ENCODE measurements at regions not wholly inside any gene's neighbourhood (a gene's known extent, or its start where the extent isn't known, plus 50 kb on each side); places are given as distances from the start of the nearest gene placed in this dataset.
"Not testable (repeated sequence)": the region's sequence is repeated elsewhere in the genome, so short reads cannot be mapped to it uniquely, and the experiment has no call there.

- no peak for ATAC-seq
Measured at GRCh38 chr7:53596230-53596629, 560.8 kb downstream of the POM121L12 start.

- no peak for ATAC-seq
Measured at GRCh38 chr7:53600296-53600695, 564.9 kb downstream of the POM121L12 start.

GRCh38 chr7:53602817-53603418, 567.5 kb downstream of the POM121L12 start:
- ATAC-seq: peak in 1 of 2 donors; percentile 6

GRCh38 chr7:53603461-53603860, 568.0 kb downstream of the POM121L12 start:
- no peak for ATAC-seq

GRCh38 chr7:53604201-53604600, 568.8 kb downstream of the POM121L12 start:
- no peak for ATAC-seq

- no peak for ATAC-seq
Measured at GRCh38 chr7:53607961-53608360, 572.5 kb downstream of the POM121L12 start.

GRCh38 chr7:53609185-53609584, 573.8 kb downstream of the POM121L12 start:
- ATAC-seq: no peak

GRCh38 chr7:53611043-53611442, 575.6 kb downstream of the POM121L12 start:
- no peak for ATAC-seq

GRCh38 chr7:53624356-53624755, 588.9 kb downstream of the POM121L12 start:
- no peak for ATAC-seq

GRCh38 chr7:53628775-53629174, 593.3 kb downstream of the POM121L12 start:
- ATAC-seq: no peak

GRCh38 chr7:53635251-53635650, 599.8 kb downstream of the POM121L12 start:
- ATAC-seq: not testable (repeated sequence)

- no peak for ATAC-seq
Measured at GRCh38 chr7:53638517-53638916, 603.1 kb downstream of the POM121L12 start.

GRCh38 chr7:53641091-53641490, 605.7 kb downstream of the POM121L12 start:
- ATAC-seq: no peak

- ATAC-seq: no peak
Measured at GRCh38 chr7:53642361-53642760, 606.9 kb downstream of the POM121L12 start.

- no peak for ATAC-seq
Measured at GRCh38 chr7:53642866-53643265, 607.4 kb downstream of the POM121L12 start.

- no peak for ATAC-seq
Measured at GRCh38 chr7:53656881-53657280, 621.4 kb downstream of the POM121L12 start.

- no peak for ATAC-seq
Measured at GRCh38 chr7:53657586-53657985, 622.2 kb downstream of the POM121L12 start.

GRCh38 chr7:53658951-53659350, 623.5 kb downstream of the POM121L12 start:
- ATAC-seq: no peak

GRCh38 chr7:53661645-53662217, 626.3 kb downstream of the POM121L12 start:
- ATAC-seq: no peak

- ATAC-seq: no peak
Measured at GRCh38 chr7:53672681-53673080, 637.2 kb downstream of the POM121L12 start.

GRCh38 chr7:53675835-53676234, 640.4 kb downstream of the POM121L12 start:
- no peak for ATAC-seq

GRCh38 chr7:53684693-53685092, 649.3 kb downstream of the POM121L12 start:
- no peak for ATAC-seq

- ATAC-seq: no peak
Measured at GRCh38 chr7:53690411-53690810, 655.0 kb downstream of the POM121L12 start.

- no peak for ATAC-seq
Measured at GRCh38 chr7:53697913-53698312, 662.5 kb downstream of the POM121L12 start.
